ENCODE measurements at regions not wholly inside any gene's neighbourhood (a gene's known extent, or its start where the extent isn't known, plus 50 kb on each side); places are given as distances from the start of the nearest gene placed in this dataset.

GRCh38 chr10:27451054-27451453, 53.0 kb upstream of the RAB18 start:
- DNase-seq (ENCODE audit: low read depth in 2 of 2), result no peak

GRCh38 chr10:27450225-27450624, 53.9 kb upstream of the RAB18 start:
- no peak for DNase-seq (ENCODE audit: low read depth in 2 of 2)

GRCh38 chr10:27449571-27449970, 54.5 kb upstream of the RAB18 start:
- no peak for DNase-seq (ENCODE audit: low read depth in 2 of 2)

- DNase-seq (ENCODE audit: low read depth in 2 of 2), result no peak
These were observed 55.2 kb upstream of the RAB18 start for GRCh38 chr10:27448921-27449320.

- no peak for DNase-seq (ENCODE audit: low read depth in 2 of 2)
These were observed 56.6 kb upstream of the RAB18 start for GRCh38 chr10:27447540-27447939.

GRCh38 chr10:27446091-27446918, 57.8 kb upstream of the RAB18 start:
- no peak for DNase-seq (ENCODE audit: low read depth in 2 of 2)

- no peak for DNase-seq (ENCODE audit: low read depth in 2 of 2)
These were observed 59.0 kb upstream of the RAB18 start for GRCh38 chr10:27445070-27445469.

- DNase-seq (ENCODE audit: low read depth in 2 of 2), result no peak
These were observed 63.6 kb upstream of the RAB18 start for GRCh38 chr10:27440478-27440877.

GRCh38 chr10:27440021-27440420, 64.1 kb upstream of the RAB18 start:
- no peak for DNase-seq (ENCODE audit: low read depth in 2 of 2)

GRCh38 chr10:27439101-27439500, 65.0 kb upstream of the RAB18 start:
- no peak for DNase-seq (ENCODE audit: low read depth in 2 of 2)

GRCh38 chr10:27437775-27438174, 66.3 kb upstream of the RAB18 start:
- DNase-seq (ENCODE audit: low read depth in 2 of 2), result no peak

- no peak for DNase-seq (ENCODE audit: low read depth in 2 of 2)
These were observed 67.4 kb upstream of the RAB18 start for GRCh38 chr10:27436710-27437109.

- DNase-seq (ENCODE audit: low read depth in 2 of 2), result no peak
These were observed 70.1 kb upstream of the RAB18 start for GRCh38 chr10:27433976-27434375.

GRCh38 chr10:27426948-27427467, 77.1 kb upstream of the RAB18 start:
- DNase-seq (ENCODE audit: low read depth in 2 of 2), result no peak

GRCh38 chr10:27413831-27414348, 90.2 kb upstream of the RAB18 start:
- DNase-seq (ENCODE audit: low read depth in 2 of 2), result no peak

- DNase-seq (ENCODE audit: low read depth in 2 of 2), result no peak
These were observed 90.7 kb upstream of the RAB18 start for GRCh38 chr10:27413387-27413786.

- DNase-seq (ENCODE audit: low read depth in 2 of 2), result no peak
These were observed 94.0 kb upstream of the RAB18 start for GRCh38 chr10:27410153-27410552.

- DNase-seq (ENCODE audit: low read depth in 2 of 2), result no peak
These were observed 96.8 kb upstream of the RAB18 start for GRCh38 chr10:27407271-27407670.

GRCh38 chr10:27399871-27400270, 104.2 kb upstream of the RAB18 start:
- no peak for DNase-seq (ENCODE audit: low read depth in 2 of 2)

GRCh38 chr10:27393961-27394360, 110.1 kb upstream of the RAB18 start:
- no peak for DNase-seq (ENCODE audit: low read depth in 2 of 2)

GRCh38 chr10:27392606-27393005, 111.5 kb upstream of the RAB18 start:
- DNase-seq (ENCODE audit: low read depth in 2 of 2), result no peak

- DNase-seq (ENCODE audit: low read depth in 2 of 2), result no peak
These were observed 112.2 kb upstream of the RAB18 start for GRCh38 chr10:27391916-27392315.

GRCh38 chr10:27391325-27391724, 112.8 kb upstream of the RAB18 start:
- no peak for DNase-seq (ENCODE audit: low read depth in 2 of 2)
